ENCODE measurements at regions not wholly inside any gene's neighbourhood (a gene's known extent, or its start where the extent isn't known, plus 50 kb on each side); places are given as distances from the start of the nearest gene placed in this dataset.

DNA sequence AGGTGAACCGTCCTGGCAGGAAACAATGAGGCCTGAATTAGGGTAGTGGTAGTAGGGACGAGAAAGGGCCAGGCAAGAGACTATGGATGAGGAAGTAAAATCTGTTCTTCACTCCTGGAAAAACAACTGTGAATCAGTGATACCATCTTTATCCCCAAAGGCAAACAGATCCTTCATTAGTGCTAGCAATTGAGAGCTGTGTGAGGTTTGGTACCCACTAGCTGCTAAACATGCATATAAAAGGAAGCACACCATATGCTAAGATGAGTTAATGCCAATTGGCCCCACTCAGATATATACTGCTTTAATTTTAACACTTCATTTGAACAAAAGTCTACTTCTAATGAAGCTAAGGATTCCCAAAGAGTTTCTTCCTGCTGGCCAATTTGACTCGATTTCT is 244.8 kb upstream of the NR4A3 start:
- no peak for DNase-seq (ENCODE audit: low read depth in 1 of 2, low spot score in 1 of 2)
- TF ChIP-seq, protein P1, sequence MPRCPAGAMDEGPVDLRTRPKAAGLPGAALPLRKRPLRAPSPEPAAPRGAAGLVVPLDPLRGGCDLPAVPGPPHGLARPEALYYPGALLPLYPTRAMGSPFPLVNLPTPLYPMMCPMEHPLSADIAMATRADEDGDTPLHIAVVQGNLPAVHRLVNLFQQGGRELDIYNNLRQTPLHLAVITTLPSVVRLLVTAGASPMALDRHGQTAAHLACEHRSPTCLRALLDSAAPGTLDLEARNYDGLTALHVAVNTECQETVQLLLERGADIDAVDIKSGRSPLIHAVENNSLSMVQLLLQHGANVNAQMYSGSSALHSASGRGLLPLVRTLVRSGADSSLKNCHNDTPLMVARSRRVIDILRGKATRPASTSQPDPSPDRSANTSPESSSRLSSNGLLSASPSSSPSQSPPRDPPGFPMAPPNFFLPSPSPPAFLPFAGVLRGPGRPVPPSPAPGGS (IDR thresholded peaks at IDR 0.05) = no peak
- no peak for TF ChIP-seq CHD4 (IDR thresholded peaks at IDR 0.05; ENCODE audit: borderline replicate concordance)
- TF ChIP-seq ZNF302 (CRISPR knock-in tag; IDR thresholded peaks at IDR 0.05) = no peak
- TF ChIP-seq ESRRA (IDR thresholded peaks at IDR 0.05; ENCODE audit: borderline replicate concordance, low read length) = no peak
- no peak for TF ChIP-seq RARB (CRISPR knock-in tag; IDR thresholded peaks at IDR 0.05)
- no peak overlapping the region for H3K27ac ChIP-seq
- H3K4me3 ChIP-seq = no peak overlapping the region
- WGBS (ENCODE audit: missing lambda C conversion rate) = 2% methylated on average over 3 of the region's 3 CpGs
- H3K9me3 ChIP-seq = no peaks in the 10 kb centered on the region
- H3K4me1 ChIP-seq = no peaks in the 10 kb centered on the region
- no peak for FAIRE-seq
- ChIA-PET CTCF (interaction anchor here (0.7 to 2.6 kb wide), 5 partner anchors 10 to 86 kb away, joined by 3 to 9 read pairs (median 3); no protein-coding TSS in a partner anchor), POLR2A (no interaction called here)
- no peak for ATAC-seq
- no peak overlapping the region for H3K4me2 ChIP-seq

DNA sequence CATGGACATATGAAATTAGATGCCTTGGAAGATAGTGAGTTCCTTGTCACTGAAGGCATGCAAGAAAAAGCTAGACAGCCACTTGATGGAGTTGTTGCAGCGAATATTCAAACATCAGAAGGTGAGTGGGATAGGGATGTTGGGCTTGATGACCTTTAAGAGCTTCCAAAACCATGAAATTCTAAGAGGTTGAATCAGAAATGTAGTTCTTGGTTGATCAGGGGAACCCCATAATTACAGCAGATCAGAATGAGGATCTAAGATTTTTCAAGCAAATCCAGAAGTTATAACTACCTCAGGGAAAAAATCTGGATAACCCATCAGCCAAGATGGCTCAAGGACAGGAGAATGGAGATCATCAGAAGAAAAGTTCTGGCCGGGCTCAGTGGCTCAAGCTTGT is 244.3 kb upstream of the NR4A3 start:
- no peak overlapping the region for H3K4me3 ChIP-seq
- FAIRE-seq (no peak), ATAC-seq (no peak), DNase-seq (ENCODE audit: low read depth in 1 of 2, low spot score in 1 of 2) (no peak)
- no peak for TF ChIP-seq GATA3 (IDR thresholded peaks at IDR 0.05; ENCODE audit: borderline replicate concordance)
- no peaks in the 10 kb centered on the region for H3K9me3 ChIP-seq
- CTCF ChIA-PET = interaction anchor here (0.7 to 2.6 kb wide), 6 partner anchors 10 to 85 kb away, joined by 3 to 9 read pairs (median 3); no protein-coding TSS in a partner anchor
- H3K4me1 ChIP-seq = no peaks in the 10 kb centered on the region
- POLR2A ChIA-PET = no interaction called here
- no peak overlapping the region for H3K27ac ChIP-seq
- WGBS (ENCODE audit: missing lambda C conversion rate) = 7% methylated on average over 2 of the region's 2 CpGs
- H3K4me2 ChIP-seq = no peak overlapping the region

DNA sequence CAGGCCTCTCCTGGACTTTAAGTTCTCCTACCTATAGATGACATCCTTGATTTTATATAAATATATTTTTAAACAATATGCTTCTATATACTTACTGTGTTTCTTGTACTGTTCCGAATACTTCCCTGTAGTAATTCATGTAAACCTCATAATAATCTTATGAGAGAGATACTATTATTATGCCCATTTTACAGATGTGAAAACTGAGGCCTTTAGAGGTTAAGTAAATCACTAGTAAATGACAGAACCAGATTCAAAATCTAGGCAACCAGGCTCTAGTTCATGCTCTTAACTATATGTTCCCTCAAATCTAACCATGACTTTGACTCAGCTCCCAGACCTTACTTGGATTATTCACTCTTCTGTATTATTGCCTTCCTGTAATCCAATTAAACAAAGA is 243.0 kb upstream of the NR4A3 start:
- Histone ChIP-seq H3K9me3 (no peaks in the 10 kb centered on the region), H3K4me1 (no peaks in the 10 kb centered on the region), H3K27ac (no peak overlapping the region), H3K4me3 (no peak overlapping the region), H3K4me2 (no peak overlapping the region)
- ATAC-seq (no peak), FAIRE-seq (no peak), DNase-seq (ENCODE audit: low read depth in 1 of 2, low spot score in 1 of 2) (no peak)
- POLR2A ChIA-PET = no interaction called here
- CTCF ChIA-PET = no interaction called here
- WGBS (ENCODE audit: missing lambda C conversion rate) = 33% methylated on average over 1 of the region's 1 CpG
- TF ChIP-seq ZC3H11A (IDR thresholded peaks at IDR 0.05) = no peak
- no peak for TF ChIP-seq PHF8 (IDR thresholded peaks at IDR 0.05; ENCODE audit: borderline replicate concordance, low read depth)
- no peak for TF ChIP-seq NPAS2 (CRISPR knock-in tag; IDR thresholded peaks at IDR 0.05; ENCODE audit: borderline replicate concordance)
- TF ChIP-seq EP300 (IDR thresholded peaks at IDR 0.05) = no peak
- TF ChIP-seq TFCP2L1 (CRISPR knock-in tag; IDR thresholded peaks at IDR 0.05) = no peak
- no peak for TF ChIP-seq RARB (CRISPR knock-in tag; IDR thresholded peaks at IDR 0.05)
- no peak for TF ChIP-seq POLR2AphosphoS2 (conservative IDR thresholded peaks at IDR 0.05; ENCODE audit: low read length)
- no peak for TF ChIP-seq MAFK (IDR thresholded peaks at IDR 0.05; ENCODE audit: partially characterized antibody)
- TF ChIP-seq, protein P2, sequence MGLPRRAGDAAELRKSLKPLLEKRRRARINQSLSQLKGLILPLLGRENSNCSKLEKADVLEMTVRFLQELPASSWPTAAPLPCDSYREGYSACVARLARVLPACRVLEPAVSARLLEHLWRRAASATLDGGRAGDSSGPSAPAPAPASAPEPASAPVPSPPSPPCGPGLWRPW (IDR thresholded peaks at IDR 0.05) = no peak
- TF ChIP-seq, protein P3, sequence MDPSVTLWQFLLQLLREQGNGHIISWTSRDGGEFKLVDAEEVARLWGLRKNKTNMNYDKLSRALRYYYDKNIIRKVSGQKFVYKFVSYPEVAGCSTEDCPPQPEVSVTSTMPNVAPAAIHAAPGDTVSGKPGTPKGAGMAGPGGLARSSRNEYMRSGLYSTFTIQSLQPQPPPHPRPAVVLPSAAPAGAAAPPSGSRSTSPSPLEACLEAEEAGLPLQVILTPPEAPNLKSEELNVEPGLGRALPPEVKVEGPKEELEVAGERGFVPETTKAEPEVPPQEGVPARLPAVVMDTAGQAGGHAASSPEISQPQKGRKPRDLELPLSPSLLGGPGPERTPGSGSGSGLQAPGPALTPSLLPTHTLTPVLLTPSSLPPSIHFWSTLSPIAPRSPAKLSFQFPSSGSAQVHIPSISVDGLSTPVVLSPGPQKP (IDR thresholded peaks at IDR 0.05; ENCODE audit: low read depth, low read length) = no peak
- TF ChIP-seq, protein P4, sequence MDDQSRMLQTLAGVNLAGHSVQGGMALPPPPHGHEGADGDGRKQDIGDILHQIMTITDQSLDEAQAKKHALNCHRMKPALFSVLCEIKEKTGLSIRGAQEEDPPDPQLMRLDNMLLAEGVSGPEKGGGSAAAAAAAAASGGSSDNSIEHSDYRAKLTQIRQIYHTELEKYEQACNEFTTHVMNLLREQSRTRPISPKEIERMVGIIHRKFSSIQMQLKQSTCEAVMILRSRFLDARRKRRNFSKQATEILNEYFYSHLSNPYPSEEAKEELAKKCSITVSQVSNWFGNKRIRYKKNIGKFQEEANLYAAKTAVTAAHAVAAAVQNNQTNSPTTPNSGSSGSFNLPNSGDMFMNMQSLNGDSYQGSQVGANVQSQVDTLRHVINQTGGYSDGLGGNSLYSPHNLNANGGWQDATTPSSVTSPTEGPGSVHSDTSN (IDR thresholded peaks at IDR 0.05) = no peak

DNA sequence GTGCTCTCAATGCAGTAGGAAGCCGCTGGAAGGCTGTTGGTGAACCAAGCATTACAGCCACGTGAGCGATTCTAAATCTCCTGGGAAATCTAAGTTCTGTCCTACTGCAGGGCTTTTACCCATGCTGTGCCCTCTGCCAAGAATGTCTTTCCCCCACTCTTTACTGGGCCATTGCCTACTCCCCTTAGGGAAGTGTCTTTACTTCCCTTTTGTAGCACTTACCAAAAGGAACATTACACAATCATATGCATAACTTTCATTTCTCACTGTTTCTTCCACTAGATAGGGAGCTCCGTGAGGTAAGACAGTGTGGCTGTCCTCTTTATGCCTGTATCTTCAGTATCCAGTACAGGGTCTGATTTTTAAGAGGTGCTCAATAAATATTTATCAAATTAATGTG is 241.7 kb upstream of the NR4A3 start:
- 6% methylated on average over 4 of the region's 4 CpGs for WGBS (ENCODE audit: missing lambda C conversion rate)
- ChIA-PET CTCF (no interaction called here), POLR2A (no interaction called here)
- ATAC-seq (no peak), FAIRE-seq (no peak), DNase-seq (ENCODE audit: low read depth in 1 of 2, low spot score in 1 of 2) (no peak)
- no peak overlapping the region for H3K4me2 ChIP-seq
- H3K9me3 ChIP-seq = no peaks in the 10 kb centered on the region
- no peak overlapping the region for H3K4me3 ChIP-seq
- H3K4me1 ChIP-seq = no peaks in the 10 kb centered on the region
- no peak overlapping the region for H3K27ac ChIP-seq
- TF ChIP-seq GATA3 (IDR thresholded peaks at IDR 0.05; ENCODE audit: borderline replicate concordance) = no peak
- no peak for TF ChIP-seq MAFK (IDR thresholded peaks at IDR 0.05; ENCODE audit: partially characterized antibody)
- no peak for TF ChIP-seq PHF8 (IDR thresholded peaks at IDR 0.05; ENCODE audit: borderline replicate concordance, low read depth)
- TF ChIP-seq NFE2L2 (conservative IDR thresholded peaks at IDR 0.05; ENCODE audit: low read length) = no peak
- no peak for TF ChIP-seq RFX5 (IDR thresholded peaks at IDR 0.05)
- no peak for TF ChIP-seq HOXB13 (CRISPR knock-in tag; IDR thresholded peaks at IDR 0.05; ENCODE audit: low read depth)
- no peak for TF ChIP-seq CHD4 (IDR thresholded peaks at IDR 0.05; ENCODE audit: borderline replicate concordance)
- no peak for TF ChIP-seq BHLHE40 (IDR thresholded peaks at IDR 0.05; ENCODE audit: low read depth, low read length)
- TF ChIP-seq, protein P5, sequence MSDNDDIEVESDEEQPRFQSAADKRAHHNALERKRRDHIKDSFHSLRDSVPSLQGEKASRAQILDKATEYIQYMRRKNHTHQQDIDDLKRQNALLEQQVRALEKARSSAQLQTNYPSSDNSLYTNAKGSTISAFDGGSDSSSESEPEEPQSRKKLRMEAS (IDR thresholded peaks at IDR 0.05) = no peak
- no peak for TF ChIP-seq CBX8 (IDR thresholded peaks at IDR 0.05)
- TF ChIP-seq ZC3H11A (IDR thresholded peaks at IDR 0.05) = no peak
- TF ChIP-seq SMC3 (IDR thresholded peaks at IDR 0.05) = no peak
